SIG-M5 treated with dmso at 0.1 percent for 504 hours (cell line): ENCODE measurements at regions not wholly inside any gene's neighbourhood (a gene's known extent, or its start where the extent isn't known, plus 50 kb on each side); places are given as distances from the start of the nearest gene placed in this dataset.
A peak's percentile ranks its signal among the peaks of the same experiment; 100 is the strongest.

Experiments
- DNase-seq: peaks from one replicate; lab custom pipeline; 2025; ENCODE audit not compliant: unreplicated experiment; lab: John Stamatoyannopoulos, UW

DNA sequence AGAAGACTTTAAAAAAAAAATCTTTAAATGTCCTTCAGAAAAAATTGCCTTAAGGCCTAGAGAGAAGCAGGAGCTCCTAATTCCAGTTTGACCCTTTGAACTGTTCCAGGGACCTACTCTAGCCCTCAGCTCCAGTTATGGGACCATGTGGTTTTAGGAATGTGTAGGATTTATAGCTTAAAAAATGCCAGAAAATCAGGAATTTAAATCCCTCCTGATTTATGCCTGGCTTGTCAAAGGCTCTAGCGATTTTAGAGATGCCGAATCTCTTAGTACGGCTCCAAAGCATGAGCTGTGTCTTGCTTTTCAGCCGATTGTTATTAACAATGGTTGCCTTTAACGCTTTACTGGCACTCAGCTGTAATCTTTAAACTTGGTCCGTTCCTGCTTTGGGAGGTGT lies 130.6 kb upstream of the NPVF start:
- DNase-seq: no peak

DNA sequence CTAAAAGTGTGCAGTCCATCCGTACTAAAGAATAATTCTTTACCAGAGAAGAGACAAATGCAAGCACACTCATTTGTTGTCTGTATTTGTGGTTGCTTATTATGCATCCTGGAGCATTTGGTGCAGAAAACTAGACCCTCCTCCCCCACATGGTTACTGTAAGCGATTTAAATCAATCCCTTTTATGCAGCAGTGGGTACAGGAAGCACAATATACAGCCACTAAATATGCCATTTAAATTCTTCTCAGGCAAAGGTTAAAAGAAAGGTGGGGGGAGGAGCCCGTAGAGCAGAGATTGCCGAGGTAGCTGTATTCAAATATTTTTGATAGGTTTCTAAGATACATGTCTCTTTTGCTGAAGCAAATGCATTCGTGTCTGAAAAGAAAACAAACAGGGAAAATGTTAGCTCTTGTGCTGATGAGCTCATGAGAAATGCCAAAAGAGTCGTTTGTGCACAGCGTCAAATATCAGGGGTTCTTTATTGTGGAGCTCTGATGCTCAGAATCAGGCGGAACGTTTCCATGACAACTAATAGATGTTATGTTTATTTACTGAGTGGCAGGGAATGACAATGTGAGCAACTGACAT lies 131.3 kb upstream of the NPVF start:
- DNase-seq: no peak

DNA sequence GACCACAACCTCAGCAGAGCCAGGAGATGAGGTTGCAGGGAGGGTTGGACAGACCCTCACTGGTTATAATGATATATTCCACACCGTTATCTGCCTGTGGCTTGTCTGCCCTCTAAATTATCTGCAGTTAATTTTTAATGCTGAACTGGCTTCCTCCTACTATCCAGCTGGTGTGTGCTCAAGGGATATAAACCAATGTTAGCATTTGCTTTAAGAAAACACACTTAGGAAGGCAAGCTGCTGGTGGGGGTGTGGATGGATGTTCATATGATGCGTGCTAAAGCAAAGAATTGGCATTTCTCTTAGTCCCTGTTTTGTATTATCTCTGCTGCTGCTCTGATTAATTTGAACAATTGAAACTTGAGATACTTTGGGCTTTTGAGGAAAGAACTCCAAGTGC lies 132.2 kb upstream of the NPVF start:
- no peak for DNase-seq

DNA sequence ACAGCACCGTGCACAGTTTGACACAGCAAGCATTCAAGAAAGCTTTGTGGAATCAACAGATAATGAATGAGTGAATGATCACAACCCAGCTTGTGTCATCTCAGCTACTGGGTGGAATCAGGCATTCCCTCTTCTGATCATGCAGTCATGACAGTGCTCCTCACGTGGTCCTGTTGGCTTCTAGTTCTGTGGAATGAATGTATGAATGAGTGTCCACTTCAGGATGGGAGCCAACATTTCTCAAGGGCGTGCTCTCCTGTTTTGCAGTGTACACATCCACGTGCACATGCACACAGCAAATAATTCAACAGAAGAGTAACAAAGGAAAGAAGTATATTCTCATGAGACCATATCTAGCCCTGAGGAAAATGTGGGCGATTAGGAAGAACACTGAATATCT lies 133.1 kb upstream of the NPVF start:
- DNase-seq: no peak

DNA sequence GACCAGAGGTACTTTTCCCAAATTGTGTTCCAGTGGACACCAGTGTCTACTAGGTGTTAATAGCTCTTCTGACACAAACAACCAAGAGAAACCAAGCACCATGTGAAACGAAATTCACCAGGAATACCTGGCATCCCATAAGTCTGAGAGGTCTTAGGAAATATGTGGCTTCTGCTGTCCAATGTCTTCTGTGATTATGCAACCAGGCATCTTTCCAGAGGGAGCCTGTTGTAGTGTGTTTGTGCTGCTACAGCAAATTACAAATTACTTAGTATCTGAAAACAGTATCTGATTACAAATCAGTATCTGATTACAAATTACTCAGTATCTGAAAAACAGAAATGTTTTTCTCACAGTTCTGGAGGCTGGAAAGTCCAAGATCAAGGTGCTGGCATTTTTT lies 133.6 kb upstream of the NPVF start:
- no peak for DNase-seq

DNA sequence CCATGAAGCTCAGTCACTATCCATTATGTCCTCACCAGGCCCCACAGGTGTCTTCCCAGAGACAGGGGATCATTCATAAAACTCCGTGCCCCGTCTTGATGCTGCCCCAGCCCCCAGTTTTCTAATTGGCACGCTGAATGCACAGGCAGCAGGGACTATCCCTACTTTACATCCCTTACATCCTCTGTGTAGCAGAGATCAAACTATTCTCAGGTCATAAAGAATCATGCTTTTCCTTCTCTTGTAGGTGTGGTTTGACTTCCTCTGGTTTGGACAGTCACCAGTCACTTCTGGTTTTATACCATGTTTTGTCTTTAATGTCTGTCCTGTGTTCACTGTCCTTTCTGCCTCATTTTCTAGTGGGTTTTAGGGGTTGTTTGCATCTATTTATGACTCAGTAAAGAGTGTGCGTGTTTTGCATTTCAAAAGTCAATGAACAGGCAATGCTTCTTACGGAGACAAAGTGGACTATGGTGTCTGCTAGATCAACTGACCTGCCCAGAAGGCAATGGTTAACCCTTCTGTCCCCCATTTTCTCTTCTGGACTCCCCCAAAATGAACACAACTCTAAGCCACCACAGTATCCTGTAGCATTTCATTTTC lies 140.4 kb upstream of the NPVF start:
- DNase-seq: no peak

DNA sequence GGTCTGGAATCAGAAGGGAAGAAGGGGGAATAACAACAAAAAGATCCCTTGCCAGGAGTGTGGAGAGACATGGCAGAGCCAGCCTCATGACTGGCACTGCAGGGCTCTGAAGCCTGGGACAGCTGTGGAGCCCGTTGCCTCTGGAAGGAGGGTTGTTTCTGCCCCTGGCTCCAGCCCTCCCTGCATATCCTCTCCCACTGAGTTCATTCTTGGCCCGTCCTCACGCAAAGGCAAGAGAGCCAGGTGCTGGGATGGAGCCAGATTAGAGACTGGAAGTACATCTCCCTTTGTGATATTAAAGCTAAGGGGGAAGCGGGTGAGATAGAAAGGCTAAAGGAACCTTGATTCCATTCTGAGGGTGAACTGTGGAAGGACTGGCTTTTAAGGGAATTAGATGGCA lies 141.5 kb upstream of the NPVF start:
- DNase-seq: no peak

DNA sequence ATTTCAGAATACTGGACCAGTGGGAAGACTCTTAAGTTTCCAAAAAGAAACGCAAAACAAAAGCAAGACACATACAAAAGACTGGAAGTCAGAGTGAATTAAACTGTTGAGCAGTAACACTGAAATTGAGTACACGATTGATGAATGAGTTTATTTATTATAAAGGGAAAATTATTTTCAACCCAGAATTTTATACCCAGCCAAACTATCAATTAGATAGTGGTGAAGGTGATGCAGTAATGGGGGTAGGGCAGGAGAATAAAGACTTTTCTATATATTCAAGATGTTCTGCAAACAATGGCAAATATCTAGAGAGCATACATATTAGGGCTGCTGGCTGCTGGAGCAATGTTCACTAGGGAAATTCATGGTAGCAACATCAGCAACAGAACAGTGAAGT lies 143.7 kb upstream of the NPVF start:
- no peak for DNase-seq

DNA sequence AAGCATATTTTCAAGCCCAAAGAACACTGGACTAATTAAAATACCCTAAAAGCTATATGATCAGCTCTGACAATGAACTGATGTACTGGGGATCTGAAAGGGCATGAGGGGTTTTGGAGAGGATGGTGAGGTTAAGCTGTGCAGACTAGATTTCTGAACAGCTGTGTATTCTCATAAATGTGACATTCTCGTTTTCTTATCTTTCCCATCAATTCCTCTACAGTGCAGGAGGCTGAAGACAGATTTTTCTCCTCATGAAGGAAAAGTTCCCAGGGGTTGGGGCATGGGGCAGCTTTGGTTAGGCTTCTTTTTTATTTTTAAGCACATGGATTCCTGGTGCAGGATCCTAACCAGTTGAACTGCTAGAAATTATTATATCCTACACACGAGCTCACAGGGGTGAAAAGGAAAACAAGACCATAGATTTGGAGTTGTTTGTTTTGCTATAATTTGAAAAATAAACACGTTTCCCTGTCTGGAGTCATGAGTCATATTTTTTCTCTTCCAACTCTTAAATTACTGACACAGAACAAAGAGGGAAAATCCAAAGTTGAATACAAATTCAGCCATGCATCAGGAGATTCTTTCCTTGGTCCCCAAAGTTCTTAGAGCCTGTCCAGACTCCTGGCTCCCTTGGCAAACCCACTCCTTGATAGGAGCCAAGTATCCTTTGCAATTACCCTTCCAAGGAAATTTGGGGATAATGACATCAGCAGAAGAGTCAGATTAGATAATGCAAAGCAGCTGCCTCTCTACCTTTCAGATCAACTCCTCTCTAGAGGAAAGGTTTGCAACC lies 147.7 kb upstream of the NPVF start:
- no peak for DNase-seq

DNA sequence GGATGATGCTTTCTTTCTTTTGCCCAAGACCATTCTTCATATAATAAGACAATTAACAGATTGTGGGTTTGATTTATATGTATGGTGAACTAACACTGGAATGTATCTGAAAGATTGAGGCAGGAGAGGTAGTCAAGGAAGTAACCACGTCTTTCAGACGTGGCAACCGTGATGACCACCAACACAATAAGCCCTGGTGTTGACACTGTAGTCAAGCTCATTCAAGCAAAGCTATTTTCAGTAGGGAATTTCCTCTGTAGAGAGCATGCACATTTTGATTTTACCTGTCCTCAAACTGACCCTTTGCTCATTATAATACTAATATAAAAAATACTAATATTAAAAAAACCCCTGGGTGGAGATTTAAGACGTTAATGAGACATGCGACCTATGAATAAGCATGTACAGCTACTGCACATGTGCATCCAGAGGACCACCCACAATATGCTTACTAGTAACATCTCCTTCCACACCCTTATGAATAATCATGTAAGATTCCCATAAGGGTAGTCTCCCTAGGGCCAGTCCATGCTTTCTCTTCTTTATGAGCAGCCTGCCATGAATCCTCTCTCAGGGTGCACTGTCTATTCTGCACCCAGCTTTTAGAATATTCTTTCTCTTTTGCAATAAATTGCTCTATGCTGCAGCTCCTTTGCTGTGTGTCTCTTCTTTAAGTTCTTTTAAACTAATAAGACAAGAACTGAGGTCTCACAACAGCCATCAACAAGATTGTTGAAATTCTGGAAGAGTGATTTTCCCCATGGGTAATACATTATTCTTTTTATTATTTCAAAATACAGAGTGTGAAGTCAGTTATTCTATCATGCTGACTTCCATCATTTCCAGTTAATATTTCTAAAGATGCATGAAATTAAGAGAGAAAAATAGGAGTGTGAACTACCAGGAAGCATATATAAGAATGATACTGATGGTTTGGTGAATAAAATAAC lies 151.3 kb upstream of the NPVF start:
- no peak for DNase-seq

DNA sequence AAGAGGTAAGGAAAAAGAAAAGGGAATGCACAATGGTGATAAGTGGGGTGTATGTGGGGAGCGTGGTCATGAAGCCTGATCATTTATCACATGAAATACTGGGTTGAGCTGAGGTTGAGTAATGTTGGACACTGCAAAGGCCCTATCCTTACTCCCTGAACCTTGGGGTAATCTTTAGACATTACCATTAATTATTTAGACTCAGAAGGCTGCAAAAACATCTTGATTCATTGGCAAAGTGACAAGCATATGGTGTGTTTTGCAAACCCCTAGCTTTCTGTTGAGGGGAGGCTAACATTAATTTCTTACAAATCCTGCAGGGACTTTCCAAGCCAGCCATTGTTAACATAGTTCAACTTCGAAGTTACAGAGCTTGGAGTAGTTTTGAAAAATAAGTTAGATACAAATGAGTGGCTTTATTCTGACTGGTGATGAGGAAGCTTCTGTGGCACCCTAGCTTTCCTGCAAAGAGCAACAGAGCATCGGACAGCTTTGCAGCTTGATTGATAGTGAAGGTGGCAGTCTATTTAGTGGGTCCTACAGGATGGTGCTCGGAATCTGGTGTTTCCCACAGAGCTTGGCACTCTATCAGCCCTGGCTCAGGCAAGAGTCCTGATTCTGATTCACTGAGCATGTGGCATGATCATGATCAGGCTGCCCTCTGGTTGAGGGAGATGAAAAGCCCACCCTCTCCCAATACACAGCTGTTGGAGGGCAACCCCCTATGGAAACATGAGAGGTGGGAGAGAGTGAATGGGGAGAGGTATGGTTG lies 153.7 kb upstream of the NPVF start:
- DNase-seq: no peak

DNA sequence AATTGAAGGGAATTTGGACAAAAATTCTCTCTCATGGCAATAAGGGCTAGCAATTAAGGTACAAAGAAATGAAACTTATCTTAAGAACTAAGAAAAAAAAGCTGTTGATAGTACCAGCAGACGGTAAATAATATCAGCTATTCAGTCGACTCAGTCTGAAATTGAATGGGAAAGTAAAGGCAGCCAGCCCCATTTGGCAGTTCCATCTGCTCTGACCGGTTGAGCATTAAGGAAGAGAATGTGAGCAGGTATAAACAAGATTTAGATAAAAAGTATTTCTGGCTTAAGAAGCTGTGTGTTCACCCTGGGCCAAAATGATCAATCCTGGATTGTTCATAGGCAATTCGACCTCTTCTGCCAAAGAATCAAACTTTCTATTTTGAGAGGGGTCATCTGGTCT lies 154.6 kb upstream of the NPVF start:
- no peak for DNase-seq

DNA sequence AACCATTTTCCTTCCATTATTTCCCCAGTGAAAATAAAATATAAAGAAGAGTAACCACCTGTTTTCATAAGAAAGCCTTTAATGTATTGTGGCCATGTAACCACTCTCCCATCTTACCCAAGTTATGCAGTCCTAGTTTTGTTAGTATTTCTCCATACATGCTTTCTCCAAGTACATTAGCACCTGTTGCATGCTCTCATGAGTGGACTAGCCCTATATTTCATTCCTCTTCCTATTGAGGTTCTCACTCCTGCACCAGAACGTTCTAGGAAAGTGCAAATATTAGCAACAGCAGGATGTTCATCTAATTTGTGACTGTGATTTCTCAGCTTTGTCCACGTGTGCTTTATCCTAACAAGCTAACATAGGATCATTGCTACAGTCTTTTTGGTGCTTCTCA lies 155.1 kb upstream of the NPVF start:
- no peak for DNase-seq

DNA sequence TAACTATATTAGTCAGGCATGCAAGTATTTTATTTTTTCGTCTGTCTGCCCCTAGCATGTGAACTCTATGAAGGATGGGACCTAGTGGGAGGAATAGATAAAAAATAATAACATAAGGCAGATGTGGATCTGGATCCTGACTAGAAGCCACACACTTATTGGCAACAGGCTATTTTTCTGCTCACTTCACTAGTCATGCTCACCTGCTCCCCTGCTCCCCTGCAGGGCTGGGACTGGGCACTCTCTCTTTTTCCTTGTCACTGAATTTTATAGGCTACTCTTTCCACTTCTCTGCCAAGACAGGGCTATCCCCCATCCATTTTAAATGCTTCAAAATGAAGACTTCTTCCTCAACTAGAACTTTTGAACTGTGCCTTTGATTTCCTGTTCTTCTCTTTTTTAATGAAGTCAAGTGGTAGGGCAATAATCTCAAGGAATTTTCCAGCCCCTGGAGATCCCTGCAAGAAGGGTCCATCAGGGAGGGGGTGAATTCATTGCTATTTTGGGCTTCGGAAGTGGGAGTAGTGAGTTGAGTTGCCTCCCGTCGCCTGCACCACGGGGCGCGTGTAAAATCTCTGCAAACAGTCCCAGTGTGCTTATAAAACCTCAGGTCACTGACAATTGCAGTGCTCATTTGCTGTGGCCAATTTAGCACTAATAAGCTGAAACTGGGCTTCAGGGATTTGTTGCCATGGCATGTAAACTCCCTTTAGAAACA lies 156.7 kb upstream of the NPVF start:
- no peak for DNase-seq

DNA sequence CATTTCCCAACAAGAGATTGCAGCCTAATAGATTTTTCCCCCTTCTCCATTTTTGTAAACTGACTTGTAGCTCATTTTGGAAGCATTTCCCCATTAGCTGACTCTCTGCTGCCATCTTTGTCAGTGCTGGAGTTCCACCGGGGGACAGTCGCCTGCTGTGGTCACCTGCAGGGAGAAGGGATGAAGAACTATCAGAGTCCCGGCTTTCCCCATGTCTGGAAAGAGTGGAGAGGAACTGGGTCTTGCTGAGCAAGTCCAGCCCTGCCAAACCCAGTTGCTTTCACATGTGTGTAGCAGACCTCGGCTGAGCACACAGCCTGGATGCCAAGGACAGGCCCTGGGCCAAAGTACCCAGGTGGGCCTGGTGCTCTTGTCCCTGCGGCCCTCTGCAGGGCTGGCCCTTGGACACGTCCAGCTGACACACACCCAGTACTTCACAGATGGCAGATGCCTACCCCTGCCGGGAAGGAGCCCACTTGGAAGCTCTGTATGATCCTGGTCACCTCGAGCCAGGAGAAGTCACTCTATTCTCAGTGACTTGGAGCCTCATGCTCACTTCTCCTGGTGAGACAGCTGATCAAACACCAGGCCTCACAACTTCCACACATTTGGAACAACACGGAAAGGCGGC lies 157.3 kb upstream of the NPVF start:
- no peak for DNase-seq

DNA sequence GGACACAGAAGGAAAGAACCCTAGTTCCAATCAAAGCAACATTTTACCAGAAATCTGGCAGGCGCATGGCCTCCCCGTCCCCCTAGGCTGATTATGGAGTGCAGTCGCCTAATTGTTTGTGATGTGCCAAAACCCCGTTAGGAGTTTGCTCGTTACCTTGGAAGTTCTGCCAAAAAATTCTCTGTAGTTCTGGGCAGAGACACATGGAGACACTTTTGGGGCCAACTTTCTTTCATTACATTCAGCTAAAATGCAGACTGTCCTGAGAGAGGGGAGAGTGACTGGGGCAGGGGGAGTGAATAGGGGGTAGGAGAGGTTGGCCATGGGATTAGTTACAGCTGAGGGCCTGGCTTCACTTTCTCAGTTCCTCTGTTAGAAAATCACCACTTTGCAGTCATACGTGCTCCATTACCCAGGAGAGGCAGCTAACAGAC lies 158.0 kb upstream of the NPVF start:
- DNase-seq: no peak

DNA sequence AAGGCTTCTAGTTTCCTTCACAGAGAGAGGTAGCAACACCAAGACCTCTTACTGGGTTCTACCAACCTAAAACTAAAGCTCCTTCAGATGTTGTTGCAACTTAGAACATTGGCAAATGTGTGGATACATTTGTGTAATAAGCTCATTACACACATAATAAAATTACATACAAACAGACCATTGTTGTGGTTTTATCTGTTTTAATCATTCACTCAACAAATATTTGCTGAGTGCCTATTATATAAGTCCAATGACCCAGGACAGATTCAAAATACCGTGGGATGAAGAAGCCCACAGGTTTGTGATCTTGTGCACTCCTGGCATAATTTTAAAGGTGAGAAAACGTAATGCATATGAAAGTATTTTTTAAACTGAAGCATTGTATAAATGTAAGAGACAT lies 160.4 kb upstream of the NPVF start:
- DNase-seq: no peak

DNA sequence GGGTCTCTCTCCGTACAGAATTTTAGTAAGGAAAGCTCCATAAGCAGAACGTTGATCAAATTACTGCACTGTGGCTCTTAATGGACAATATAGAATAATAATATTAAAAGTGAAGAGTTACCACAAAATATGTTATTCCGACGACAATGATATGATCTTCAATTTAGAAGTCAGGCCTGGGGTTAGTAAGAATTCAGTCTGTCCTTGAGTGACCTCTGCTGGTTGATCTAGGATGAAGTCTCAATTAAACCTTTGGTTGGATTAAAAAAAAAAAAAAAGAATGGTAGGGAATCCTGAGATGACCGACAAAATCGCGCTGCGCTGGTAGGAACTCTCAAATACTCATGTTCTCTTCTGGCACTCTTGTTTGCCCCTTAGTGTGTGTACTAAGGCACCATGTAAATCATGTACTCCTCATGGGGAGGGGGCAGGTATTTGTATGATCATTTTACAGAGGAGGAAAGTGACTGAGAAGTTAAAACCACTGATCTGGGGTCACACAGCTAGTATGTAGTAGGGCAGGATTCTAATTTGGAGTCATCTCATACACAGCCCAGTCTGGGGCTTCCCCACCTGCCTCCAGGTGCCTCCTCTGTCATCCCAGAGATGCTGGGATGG lies 161.3 kb upstream of the NPVF start:
- DNase-seq: peak; percentile 1

DNA sequence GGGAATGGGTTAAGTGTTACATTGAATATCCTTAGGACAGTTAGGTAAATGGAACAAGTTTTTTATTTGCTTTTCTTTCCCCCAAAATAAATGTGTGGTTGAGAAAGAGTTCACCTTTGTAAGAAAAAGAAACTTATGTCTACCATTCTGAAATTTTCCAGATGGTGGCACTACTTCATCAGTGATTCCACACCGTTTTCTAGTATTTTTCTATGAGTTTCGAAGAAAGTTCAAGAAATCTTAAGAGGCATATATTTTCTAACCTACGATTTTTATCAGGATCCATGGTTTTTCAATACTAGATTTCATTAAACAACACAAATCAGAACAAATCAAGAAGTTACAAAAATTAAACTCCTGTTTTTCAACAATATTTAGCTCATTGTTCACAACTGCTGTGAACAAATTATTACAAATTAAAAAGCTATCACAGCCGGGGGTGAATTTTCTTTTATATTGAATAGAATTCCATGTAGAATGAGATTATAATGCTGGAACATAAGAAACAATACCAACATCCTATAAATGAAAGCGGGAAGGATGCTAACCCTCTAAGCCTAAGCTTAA lies 163.1 kb upstream of the NPVF start:
- peak; percentile 6 for DNase-seq
